BLaER1 (cell line): ENCODE measurements at regions not wholly inside any gene's neighbourhood (a gene's known extent, or its start where the extent isn't known, plus 50 kb on each side); places are given as distances from the start of the nearest gene placed in this dataset.

Source experiments
- H3K27ac ChIP-seq: shearing (Covaris generic); formaldehyde crosslinking; 2 replicates; pipeline ENCODE4 v1.8.1; 2022
- H3K27me3 ChIP-seq: shearing (Covaris generic); formaldehyde crosslinking; 2 replicates; pipeline ENCODE4 v1.8.1; 2022
- H3K36me3 ChIP-seq: shearing (Covaris generic); formaldehyde crosslinking; 2 replicates; pipeline ENCODE4 v1.8.1; 2022
- H3K4me1 ChIP-seq: shearing (Covaris generic); formaldehyde crosslinking; 2 replicates; pipeline ENCODE4 v1.8.1; 2022
- H3K4me2 ChIP-seq: shearing (Covaris generic); formaldehyde crosslinking; 2 replicates; pipeline ENCODE4 v1.8.1; 2022
- H3K4me3 ChIP-seq: shearing (Covaris generic); formaldehyde crosslinking; 2 replicates; pipeline ENCODE4 v1.8.1; 2022
- H3K9ac ChIP-seq: shearing (Covaris generic); formaldehyde crosslinking; 2 replicates; pipeline ENCODE4 v1.8.1; 2022
- H3K9me3 ChIP-seq: shearing (Covaris generic); formaldehyde crosslinking; 2 replicates; pipeline ENCODE4 v1.8.1; 2022
- H4K20me1 ChIP-seq: shearing (Covaris generic); formaldehyde crosslinking; 2 replicates; pipeline ENCODE4 v1.8.1; 2022
- Cebpa-rat ChIP-seq: shearing (Covaris generic); IDR thresholded peaks from 2 replicates; pipeline ENCODE4 v1.8.1; 2022

GRCh38 chr2:147441182-147441581 is 403.6 kb upstream of the ACVR2A start:
- no peak overlapping the region for H3K9ac ChIP-seq
- peaks cover 6% of the 10 kb centered on the region for H3K4me1 ChIP-seq
- H4K20me1 ChIP-seq = no peaks in the 10 kb centered on the region
- H3K36me3 ChIP-seq = no peaks in the 10 kb centered on the region
- H3K9me3 ChIP-seq = no peaks in the 10 kb centered on the region
- TF ChIP-seq Cebpa-rat = no peak
- H3K27me3 ChIP-seq = no peaks in the 10 kb centered on the region
- H3K27ac ChIP-seq = no peak overlapping the region
- H3K4me3 ChIP-seq = no peak overlapping the region
- H3K4me2 ChIP-seq = no peak overlapping the region

GRCh38 chr2:147440734-147441133 is 404.1 kb upstream of the ACVR2A start:
- H4K20me1 ChIP-seq = no peaks in the 10 kb centered on the region
- no peak overlapping the region for H3K9ac ChIP-seq
- no peak for TF ChIP-seq Cebpa-rat
- no peaks in the 10 kb centered on the region for H3K27me3 ChIP-seq
- no peak overlapping the region for H3K27ac ChIP-seq
- peaks cover 6% of the 10 kb centered on the region for H3K4me1 ChIP-seq
- H3K9me3 ChIP-seq = no peaks in the 10 kb centered on the region
- no peaks in the 10 kb centered on the region for H3K36me3 ChIP-seq
- no peak overlapping the region for H3K4me3 ChIP-seq
- H3K4me2 ChIP-seq = no peak overlapping the region

GRCh38 chr2:147439986-147440385 is 404.8 kb upstream of the ACVR2A start:
- H3K9ac ChIP-seq = no peak overlapping the region
- H3K27me3 ChIP-seq = no peaks in the 10 kb centered on the region
- H3K4me3 ChIP-seq = no peak overlapping the region
- no peak overlapping the region for H3K4me2 ChIP-seq
- H3K27ac ChIP-seq = no peak overlapping the region
- no peaks in the 10 kb centered on the region for H3K9me3 ChIP-seq
- no peak for TF ChIP-seq Cebpa-rat
- no peaks in the 10 kb centered on the region for H3K36me3 ChIP-seq
- H4K20me1 ChIP-seq = no peaks in the 10 kb centered on the region
- peaks cover 6% of the 10 kb centered on the region for H3K4me1 ChIP-seq

- Histone ChIP-seq H4K20me1 (no peaks in the 10 kb centered on the region), H3K4me1 (peaks cover 6% of the 10 kb centered on the region), H3K27ac (no peak overlapping the region), H3K27me3 (no peaks in the 10 kb centered on the region), H3K36me3 (no peaks in the 10 kb centered on the region), H3K4me2 (no peak overlapping the region), H3K9me3 (no peaks in the 10 kb centered on the region), H3K9ac (no peak overlapping the region), H3K4me3 (no peak overlapping the region)
- no peak for TF ChIP-seq Cebpa-rat
Measured at GRCh38 chr2:147438882-147439281, 405.9 kb upstream of the ACVR2A start.

GRCh38 chr2:147433822-147434221 is 411.0 kb upstream of the ACVR2A start:
- Histone ChIP-seq H3K36me3 (no peaks in the 10 kb centered on the region), H3K27ac (no peak overlapping the region), H4K20me1 (no peaks in the 10 kb centered on the region), H3K4me2 (no peak overlapping the region), H3K27me3 (no peaks in the 10 kb centered on the region), H3K9ac (no peak overlapping the region), H3K4me3 (no peak overlapping the region), H3K4me1 (no peaks in the 10 kb centered on the region), H3K9me3 (no peaks in the 10 kb centered on the region)
- no peak for TF ChIP-seq Cebpa-rat

DNA sequence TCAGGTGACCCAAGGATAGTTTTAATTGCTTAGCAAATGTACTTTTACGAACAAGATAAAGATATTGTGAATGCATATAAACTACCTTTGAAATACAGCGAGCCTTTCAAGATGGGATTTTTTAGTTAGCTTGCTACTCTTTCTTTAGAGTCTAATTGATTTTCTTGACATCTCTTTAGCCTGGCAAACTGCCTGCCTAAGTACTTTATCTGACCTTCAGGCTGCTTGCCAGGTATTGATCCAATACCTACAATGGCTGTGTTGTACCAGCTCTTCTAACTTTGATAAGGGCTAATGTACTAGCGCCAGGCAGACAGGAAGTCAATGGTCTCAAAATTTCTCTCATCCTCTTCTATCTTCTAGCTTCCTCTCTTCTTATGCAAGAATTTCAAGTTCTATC is 414.4 kb upstream of the ACVR2A start:
- Histone ChIP-seq H3K27ac (no peak overlapping the region), H3K4me2 (no peak overlapping the region), H3K4me1 (no peaks in the 10 kb centered on the region), H3K9ac (no peak overlapping the region), H4K20me1 (no peaks in the 10 kb centered on the region), H3K9me3 (no peaks in the 10 kb centered on the region), H3K4me3 (no peak overlapping the region), H3K36me3 (no peaks in the 10 kb centered on the region), H3K27me3 (no peaks in the 10 kb centered on the region)
- TF ChIP-seq Cebpa-rat = no peak

DNA sequence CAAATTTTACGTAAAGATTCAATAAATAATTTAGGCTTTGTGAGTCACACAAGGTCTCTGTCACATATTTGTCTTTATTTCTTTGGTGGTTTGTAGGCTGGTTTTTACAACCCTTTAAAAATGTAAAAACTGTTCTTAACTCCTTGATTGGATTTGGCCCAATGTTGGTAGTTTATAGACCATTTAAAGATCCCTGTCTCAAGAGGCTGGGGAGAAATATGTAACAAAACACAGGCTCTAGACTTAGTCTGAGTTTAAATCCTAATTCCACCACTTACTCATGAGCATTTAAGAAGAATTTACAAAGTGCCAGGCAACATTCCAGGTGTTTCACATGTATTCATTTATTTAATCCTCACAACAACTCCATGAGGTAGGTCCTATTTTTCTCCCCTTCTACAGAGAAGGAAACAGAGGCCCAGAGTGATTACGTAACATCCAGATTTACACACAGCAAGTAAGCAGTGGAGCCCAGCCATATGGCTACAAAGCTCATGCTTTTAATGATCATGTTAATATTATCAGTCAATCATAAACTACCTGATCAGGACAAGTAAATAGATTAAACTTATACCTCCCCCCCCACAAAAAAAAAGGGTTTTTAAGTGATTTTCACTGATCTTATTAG is 416.6 kb upstream of the ACVR2A start:
- H3K27ac ChIP-seq = no peak overlapping the region
- TF ChIP-seq Cebpa-rat = no peak
- H3K4me3 ChIP-seq = no peak overlapping the region
- no peaks in the 10 kb centered on the region for H3K9me3 ChIP-seq
- no peak overlapping the region for H3K4me2 ChIP-seq
- H3K9ac ChIP-seq = no peak overlapping the region
- H3K27me3 ChIP-seq = no peaks in the 10 kb centered on the region
- H3K4me1 ChIP-seq = no peaks in the 10 kb centered on the region
- H3K36me3 ChIP-seq = no peaks in the 10 kb centered on the region
- no peaks in the 10 kb centered on the region for H4K20me1 ChIP-seq

GRCh38 chr2:147425437-147426029 is 419.3 kb upstream of the ACVR2A start:
- H3K4me2 ChIP-seq = no peak overlapping the region
- H3K4me3 ChIP-seq = no peak overlapping the region
- no peak overlapping the region for H3K9ac ChIP-seq
- no peaks in the 10 kb centered on the region for H3K9me3 ChIP-seq
- no peaks in the 10 kb centered on the region for H3K4me1 ChIP-seq
- H3K27me3 ChIP-seq = no peaks in the 10 kb centered on the region
- no peak for TF ChIP-seq Cebpa-rat
- no peaks in the 10 kb centered on the region for H3K36me3 ChIP-seq
- H4K20me1 ChIP-seq = no peaks in the 10 kb centered on the region
- no peak overlapping the region for H3K27ac ChIP-seq

DNA sequence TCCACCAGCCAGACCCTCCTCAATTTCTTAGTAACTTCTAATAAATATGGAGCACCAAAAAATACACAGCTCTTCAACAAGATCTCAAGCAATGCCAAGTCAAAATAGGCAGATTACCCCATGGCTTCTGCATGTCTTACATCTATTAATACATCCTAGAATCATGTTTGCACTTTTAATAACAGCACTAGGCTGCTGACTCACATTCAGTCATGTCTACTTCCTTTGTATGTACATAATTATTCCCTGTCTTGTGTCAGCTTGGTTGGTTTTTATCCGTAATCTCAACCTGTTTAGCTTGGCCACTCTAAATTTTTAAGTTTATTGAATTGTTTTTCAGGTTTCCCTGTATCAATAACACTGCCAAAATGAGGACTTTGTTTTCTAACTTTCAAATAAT is 420.1 kb upstream of the ACVR2A start:
- TF ChIP-seq Cebpa-rat = no peak
- no peaks in the 10 kb centered on the region for H3K36me3 ChIP-seq

GRCh38 chr2:147420947-147421675 is 423.7 kb upstream of the ACVR2A start:
- Histone ChIP-seq H3K4me1 (no peaks in the 10 kb centered on the region), H3K27ac (no peak overlapping the region), H4K20me1 (no peaks in the 10 kb centered on the region), H3K9me3 (no peaks in the 10 kb centered on the region), H3K4me3 (no peak overlapping the region), H3K36me3 (no peaks in the 10 kb centered on the region), H3K4me2 (no peak overlapping the region), H3K9ac (no peak overlapping the region), H3K27me3 (no peaks in the 10 kb centered on the region)
- TF ChIP-seq Cebpa-rat = no peak

More for the DNA sequence above, 420.1 kb upstream of the ACVR2A start:
- H4K20me1 ChIP-seq = no peaks in the 10 kb centered on the region
- no peak overlapping the region for H3K27ac ChIP-seq
- H3K9me3 ChIP-seq = no peaks in the 10 kb centered on the region
- no peak overlapping the region for H3K9ac ChIP-seq
- no peak overlapping the region for H3K4me3 ChIP-seq
- H3K4me1 ChIP-seq = no peaks in the 10 kb centered on the region
- no peak overlapping the region for H3K4me2 ChIP-seq
- H3K27me3 ChIP-seq = no peaks in the 10 kb centered on the region
